ENCODE measurements at regions not wholly inside any gene's neighbourhood (a gene's known extent, or its start where the extent isn't known, plus 50 kb on each side); places are given as distances from the start of the nearest gene placed in this dataset.

DNA sequence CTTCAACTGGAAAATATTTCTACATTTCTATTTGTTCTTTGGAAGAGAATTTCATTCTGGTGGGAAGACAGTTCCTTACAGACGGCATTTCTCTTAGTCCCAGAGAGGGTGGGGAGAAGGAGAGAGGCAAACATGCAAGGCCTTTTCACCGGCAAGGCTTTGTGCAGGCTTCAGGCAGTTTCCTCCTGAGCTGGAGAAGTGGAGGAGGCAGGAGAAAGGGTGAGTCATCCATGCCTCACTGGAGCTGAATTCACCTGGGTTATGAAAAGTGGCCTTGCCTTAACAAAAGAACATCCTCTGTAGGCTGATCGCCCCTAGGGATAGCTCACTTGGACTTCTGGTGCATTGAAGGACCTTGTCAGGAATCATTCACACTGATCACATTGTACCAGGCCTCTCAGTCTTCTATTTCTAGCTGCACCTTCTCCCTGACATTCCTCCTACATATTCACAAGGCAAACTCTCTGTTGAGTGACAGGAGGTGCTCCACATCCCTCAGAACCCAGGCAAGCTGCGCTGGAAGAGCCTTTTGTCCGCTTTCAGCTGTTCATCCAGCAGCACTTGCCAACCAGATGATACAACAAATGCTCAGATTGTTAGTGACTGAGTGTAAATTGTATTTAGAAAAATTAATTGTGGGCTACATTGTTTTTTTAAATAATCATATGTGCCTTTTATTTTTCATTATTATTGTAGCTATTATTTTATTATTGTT is 796.1 kb downstream of the DCDC2C start:
- no peak for DNase-seq (ENCODE audit: low spot score)

DNA sequence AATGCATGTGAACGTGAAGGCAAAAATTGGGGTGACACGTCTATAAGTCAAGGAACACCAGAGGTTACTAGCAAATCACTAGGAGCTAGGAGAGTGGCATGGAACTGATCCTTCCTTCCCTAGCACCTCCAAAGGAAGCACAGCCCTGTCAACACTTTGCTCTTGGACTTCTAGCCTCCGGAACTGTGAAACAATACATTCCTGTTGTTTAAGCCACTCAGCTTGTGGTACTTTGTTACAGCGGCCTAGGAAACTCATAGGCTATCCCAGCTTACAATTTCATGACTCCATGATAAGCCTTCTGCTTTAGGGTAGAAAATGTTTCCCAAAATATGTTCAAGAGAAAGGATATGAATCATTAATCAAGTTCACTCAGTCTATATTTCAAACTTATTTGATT is 798.1 kb downstream of the DCDC2C start:
- DNase-seq (ENCODE audit: low spot score): no peak

DNA sequence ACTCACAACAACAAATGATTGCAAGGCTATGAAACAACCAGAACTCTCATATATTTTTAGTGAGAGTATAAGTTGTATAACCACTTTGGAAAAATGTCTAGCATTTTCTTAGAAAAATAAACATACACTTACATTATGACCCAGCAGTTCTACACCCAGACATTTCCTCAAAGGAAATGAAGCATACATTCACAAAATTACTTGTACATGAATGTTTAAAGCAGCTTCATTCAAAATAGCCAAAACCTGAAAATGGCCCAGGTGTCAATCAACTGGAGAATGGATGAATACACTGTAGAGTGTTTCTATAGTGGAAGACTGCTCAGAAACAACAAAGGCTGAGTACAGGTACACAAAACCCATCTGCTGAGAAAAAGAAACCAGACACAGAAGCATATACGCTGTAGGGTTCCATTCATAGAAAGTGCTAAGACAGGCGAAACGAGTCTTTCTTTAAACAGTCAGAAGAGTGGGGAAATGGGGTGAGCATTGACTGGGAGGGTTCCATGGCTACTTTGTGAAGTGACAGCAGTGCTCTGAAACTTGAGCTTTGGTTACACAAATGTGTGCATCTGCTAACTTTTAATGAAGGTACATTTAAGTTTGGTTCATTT is 799.0 kb downstream of the DCDC2C start:
- no peak for DNase-seq (ENCODE audit: low spot score)

DNA sequence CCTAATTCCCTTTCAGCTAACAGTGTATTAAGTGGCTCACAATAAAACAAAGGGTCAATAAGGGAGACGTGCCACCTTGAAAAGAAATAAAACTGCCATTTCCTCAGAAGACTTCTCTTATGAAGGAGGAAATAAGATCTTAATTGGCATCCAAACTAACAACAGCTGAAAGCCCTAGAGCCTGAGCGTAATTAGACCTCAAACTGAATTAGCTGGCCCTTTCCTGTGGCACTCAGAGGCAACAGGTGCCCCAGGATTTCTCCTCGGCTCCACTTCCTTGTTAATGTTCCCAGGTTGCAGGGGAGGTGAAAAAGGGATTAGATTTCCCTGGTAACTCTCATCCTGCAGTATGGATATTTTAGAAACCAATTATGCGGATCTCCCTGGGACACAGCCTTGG is 804.3 kb downstream of the DCDC2C start:
- DNase-seq (ENCODE audit: low spot score): no peak

DNA sequence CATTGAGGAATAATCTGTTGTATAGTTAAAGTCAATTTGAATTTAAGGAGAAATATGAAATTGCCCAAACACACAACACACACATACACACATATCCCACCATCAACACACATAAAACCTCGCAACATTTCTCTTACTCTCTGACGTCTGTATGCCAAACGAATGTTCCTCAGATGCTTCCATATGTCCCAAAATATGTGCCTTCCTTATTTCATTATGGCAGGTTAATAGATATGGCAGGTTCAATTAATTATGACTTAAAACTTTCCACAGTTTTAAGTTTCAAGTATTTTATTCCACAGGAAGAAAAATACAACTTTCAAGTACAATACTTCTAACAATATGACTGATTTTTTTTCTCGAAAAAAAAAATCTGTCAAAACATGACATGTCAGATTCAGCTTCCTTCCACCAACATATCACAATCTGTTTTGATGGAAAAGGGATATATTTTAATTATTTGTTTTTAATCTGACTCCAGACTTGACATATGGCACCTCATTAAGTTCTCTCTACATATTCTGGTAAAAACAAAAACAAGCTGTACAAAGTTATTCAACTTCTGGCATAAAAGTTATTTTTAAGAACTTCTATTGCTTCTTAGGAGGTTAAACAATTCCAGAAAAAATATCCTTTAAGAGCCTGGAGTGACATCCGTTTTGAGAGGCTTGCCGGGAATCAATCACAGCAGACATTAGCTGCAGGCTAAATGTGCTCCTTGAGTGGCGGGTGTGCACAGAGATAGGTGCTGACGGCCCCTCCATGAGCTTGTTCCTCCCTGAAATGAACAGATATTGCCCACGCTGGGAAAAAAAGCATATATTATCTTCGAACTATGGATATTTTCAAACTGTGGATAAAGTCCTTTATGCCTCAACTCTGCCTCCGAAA is 812.7 kb downstream of the DCDC2C start:
- no peak for DNase-seq (ENCODE audit: low spot score)

DNA sequence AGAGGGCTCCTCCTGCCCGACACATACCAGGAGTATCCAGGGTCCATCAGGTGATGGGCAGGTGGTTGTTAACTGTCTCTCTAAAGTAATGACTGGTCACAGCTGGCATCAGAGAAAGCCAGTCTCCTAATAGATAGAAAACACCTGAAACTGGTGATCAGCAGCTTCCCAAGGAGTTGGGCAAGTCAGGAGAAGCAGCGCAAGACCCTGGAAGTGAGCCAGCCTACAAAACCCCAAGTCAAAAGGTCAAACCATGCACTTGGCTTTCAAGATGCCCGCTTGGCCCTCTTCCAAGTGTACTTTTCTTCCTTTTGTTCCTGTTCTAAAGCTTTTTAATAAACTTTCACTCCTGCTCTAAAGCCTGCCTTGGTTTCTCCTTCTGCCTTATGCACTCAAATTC is 815.2 kb downstream of the DCDC2C start:
- no peak for DNase-seq (ENCODE audit: low spot score)

DNA sequence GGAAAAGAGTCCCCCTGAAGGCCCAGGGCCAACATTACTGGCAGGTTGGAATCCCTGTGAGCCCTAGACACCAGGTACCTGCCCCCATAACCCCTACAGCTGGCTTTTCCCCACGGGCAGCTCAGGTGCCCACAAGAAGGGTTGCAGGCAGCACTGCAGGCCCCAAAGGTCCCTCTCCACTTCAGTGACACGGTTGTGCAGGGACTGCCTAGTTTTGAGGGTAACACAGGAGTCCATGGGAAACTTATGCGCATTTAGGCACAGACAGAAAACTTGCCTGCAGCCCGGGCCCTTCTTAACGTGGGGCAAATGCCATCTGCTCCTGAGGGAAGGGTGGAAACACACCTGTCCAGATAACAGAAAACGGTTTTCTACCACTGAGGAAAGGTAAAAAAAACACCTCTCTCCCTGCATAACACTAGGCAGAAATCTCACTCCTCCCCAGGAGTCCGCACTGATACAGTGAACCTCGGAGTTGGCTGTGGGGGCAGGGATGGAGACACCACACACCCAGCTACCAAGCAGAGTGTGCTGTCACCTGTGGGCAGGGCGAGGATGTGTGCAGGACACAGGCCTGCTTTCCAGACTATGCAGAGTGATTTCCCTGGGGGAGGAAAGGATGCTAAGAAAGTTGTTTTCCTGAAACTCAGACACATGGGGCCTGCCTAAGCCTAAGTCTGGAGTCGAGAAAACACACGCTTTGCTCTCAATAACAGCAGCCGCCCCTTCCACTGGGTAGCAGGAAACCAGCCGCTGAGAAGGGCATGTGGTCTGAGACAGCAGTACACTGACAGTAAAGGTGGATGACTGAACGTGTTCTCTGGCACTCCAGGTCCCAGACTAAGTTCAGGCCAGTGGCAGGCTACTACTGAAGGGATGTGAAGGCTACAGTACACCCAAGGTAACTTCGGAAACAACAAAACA is 819.4 kb downstream of the DCDC2C start:
- DNase-seq (ENCODE audit: low spot score): no peak

DNA sequence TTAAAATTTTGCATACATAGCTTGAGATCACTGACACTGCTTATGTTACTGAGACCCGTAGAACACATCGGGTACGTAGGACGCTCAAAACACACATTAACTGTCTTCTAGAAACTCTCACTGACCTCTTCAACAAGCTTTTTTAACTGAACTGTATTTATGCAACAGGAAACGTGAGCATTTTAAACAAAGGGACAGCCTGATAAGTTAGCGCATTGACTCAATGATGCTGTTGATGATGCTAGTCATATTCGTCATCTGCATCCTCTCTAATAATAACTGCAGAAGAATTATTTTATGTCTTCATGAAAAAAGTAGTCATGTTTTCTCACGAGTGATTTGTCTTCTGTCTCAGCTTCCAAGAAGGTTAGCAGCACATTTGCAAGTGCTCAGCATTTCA is 824.0 kb downstream of the DCDC2C start:
- no peak for DNase-seq (ENCODE audit: low spot score)

DNA sequence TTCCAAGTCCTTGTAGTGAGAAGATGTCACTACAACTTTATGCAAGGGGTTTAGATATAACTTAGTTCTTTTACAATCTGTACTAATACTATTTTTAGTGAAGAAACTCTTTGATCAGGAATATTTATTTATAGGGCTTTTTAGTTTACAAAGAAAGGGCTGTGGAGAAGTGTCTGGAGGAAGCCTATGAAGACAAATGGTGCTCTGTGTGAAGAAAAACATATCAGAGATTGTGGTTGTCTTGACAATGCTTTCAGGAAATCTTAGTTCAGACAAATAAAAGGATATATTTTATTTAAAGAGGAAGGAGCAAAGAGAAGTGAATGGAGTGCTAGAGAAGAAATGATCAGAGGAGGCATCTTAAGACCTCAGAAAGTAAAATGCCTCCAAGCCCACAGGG is 824.9 kb downstream of the DCDC2C start:
- DNase-seq (ENCODE audit: low spot score): no peak

DNA sequence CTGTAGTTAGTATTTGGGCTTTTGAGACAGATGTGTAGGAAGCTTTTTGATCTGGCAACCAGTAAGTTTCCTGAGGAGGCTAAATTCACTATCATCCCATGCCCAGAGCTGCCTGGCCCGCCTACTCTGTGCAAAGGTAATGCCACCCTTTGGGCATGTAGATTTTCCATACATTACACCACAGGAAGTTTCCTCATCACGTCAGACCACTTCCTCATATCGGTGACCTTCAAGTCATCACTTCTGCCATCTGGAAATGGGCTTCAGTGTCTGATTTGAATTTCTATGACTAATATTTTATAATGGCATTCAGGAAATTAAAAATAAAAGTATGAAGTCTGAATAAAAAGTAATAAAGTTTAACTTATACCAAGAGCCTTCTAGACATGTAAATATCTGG is 825.4 kb downstream of the DCDC2C start:
- no peak for DNase-seq (ENCODE audit: low spot score)

DNA sequence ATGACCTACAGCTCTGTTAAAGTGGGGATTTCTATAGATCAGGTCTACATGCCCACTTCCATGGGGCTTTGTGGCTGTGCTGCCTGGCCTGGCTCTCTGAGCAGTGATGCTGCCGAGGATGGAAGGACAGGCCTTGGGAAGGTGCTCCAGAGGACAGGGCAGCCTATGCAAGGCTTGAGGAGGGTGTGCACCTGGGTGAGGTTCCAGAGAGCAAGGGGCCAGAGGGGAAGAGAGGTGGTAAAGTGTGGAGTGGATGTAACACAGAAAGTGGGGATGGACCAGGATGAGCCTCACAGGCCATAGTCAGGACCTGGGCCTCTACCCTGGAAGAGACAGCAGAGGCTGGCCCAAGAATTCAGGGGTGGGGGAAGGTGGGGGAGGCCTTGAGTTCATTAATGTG is 826.4 kb downstream of the DCDC2C start:
- DNase-seq (ENCODE audit: low spot score): no peak

DNA sequence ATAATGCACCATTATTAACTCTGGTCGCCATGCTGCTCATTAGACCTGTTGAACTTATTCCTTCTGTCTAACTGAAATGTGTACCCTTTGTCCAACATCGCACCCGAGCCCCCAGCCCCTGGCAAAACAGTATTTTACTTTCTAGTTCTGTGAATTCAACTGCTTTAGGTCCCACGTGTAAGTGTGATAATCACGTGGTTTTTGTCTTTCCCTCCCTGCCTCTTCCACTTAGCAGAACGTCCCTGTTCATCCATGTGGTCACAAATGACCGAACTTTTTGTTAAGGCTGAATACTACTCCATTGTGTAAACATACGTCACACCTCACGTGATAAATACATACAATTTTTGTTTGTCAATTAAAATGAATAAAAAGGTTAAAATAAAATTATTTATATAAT is 826.9 kb downstream of the DCDC2C start:
- no peak for DNase-seq (ENCODE audit: low spot score)

DNA sequence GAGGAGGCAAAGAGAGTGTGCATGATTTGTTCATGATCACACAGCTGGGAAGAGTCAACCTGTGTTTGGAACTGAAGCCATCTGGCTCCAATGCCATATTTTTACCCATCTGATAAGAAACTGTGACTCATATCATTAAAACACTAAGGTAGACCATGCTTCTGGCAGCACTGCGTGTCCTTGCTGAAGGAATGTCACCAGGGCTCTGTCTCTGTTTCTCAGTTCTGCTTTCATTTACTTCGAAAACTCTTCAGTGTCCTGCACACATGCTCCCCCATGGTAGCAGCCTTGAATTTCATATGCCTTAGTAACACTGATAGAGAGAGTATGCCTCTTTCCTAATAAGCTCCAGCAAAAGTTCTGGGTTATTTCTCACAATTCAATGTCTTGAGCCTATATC is 830.4 kb downstream of the DCDC2C start:
- no peak for DNase-seq (ENCODE audit: low spot score)

DNA sequence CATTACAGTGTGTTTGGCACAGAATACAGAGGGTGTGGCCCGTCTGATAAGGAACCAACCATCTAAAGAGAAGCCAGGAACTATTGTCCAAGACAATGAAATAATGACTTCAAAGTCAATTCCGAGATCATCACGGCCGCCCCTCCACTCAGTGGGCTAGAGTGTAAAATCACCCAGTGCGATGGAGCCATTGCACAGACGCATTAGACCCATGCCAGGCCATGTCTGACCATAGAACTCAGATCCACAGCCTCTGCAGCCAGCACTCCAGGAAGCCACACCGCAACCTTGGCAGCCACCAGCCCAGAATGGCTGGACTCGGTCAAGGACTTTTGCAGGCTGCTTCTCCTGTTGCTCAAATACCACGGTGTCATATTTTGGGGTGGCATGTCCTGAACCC is 835.7 kb downstream of the DCDC2C start:
- no peak for DNase-seq (ENCODE audit: low spot score)

DNA sequence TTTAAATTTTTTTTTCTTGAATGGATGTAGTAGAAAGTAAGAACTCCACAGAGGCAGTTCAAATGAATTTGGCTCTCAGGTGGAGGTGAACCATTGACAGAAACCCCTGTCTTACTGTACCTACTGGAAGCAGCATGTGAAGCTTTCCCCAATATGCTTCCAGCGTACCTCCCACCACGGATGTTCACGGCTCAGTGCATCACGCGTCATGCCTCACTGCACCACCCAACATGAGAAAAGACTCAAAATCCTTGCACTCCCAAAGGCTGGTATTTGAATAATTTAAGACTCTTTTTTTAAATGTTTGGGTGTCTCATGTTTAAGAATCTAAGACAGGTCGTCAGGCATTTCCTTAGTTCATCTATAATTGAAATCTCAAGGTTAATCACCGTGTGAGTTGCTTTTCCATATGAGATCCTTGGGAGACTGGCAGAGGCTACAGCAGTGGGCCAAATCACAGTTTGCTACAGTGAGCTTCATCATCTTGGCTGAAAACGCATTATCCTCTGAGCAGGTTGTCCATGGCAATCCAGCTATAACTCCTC is 846.4 kb downstream of the DCDC2C start:
- no peak for DNase-seq (ENCODE audit: low spot score)

DNA sequence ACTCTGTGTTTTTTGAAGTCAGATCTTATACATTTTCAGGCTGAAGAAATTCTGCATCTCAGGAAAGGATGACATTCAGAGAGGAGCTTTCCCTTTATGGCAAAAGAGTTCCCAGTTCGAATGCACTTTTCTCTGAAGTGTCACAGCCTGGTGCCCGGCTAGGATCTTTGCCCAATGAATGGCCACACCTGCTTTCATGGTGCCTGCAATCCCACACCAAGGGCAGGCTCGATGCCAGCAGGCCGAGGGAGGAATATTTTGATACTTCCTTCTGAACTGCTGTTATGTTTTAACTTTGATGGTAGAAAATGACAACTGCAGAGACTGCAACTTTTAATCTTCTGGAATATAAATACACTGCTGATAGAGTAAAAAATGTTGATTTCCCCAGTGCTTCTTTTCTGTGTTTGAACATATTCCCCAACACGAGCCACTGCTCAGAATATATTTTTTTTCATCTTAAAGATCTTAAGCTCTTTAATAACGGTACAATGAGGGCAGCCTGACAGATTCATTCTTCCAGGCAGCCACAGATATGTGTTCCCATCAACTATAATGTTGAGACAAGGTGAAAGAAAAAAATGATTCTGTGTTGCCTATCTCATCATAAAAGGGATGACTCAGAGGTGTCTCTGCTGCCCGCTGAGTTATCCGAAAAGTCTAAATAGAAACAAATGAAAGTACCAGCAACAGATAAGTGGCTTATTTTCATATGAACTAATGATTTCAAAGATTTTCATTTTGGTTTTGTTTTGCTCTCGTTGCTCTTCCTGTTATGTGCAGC is 848.5 kb downstream of the DCDC2C start:
- no peak for DNase-seq (ENCODE audit: low spot score)

DNA sequence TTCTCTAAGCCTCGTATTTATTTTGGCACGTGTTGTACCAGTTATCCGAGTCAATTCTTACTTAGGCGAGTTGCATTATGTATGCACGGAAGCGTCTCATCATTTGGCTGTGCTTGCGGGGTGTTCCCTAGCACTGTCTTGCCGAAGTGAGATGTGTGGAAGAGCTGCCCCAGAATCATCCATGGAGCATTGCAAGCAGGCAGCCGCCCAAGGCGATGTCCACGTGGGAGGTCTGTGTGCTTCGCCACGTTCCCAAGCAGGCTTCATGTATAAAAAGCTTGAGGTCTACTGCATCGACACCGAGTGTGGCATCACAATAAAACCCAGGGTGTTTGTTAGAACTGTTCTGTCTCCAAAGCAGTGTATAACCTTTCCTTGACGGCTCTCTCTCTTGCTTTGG is 849.9 kb downstream of the DCDC2C start:
- no peak for DNase-seq (ENCODE audit: low spot score)

DNA sequence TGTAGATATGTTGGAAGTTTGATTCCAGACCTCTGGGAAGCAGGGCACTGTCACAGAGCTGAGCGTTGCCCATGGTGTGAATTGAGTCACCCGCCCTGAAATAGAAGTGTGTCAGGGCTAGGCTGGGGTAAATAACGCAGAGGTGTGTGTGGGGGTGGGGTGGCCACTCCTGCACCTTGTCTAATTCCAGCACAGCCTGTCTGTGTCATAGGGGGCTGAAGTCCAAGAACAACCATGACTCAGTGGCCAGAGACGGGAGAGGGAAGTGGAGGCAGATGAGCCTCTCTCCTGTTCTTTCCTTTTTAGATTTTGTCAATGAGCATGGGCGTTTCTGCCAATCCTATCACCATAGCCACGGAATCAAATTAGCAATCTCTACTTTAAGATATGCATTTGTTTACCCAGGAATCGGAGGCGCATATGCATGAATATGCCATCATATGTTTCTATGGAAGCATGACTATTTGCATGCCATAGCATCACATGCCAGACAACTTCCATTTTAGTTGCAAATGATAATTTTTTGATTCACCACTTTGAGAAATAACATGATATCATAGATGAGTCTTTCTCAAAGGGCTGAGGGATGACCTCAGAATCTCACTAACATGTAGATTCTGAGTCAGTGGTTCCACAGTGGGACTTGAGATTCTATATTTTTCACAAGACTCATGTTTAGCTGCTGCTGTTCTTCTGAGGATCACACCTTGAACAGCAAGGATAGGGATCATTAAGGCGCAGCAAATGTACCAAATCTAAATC is 852.9 kb downstream of the DCDC2C start:
- peak; percentile 4 for DNase-seq (ENCODE audit: low spot score)

DNA sequence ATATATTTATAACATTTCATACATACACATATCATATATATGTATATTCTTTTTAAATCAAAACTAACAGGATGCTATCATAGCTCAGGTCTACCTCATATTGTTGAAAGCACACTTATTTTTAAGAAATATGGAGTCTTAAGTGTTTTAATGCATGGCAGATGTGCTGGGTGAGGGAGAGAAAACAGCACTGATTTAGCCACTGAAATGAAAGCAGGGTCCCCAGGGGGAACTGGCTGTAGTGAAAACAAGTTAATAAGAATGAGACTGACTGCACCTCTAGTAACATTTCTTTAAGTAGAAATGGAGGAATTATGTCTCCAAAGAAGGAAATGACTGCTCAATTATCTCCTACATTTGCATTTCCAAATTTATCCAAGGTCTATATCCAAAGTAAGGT is 857.8 kb downstream of the DCDC2C start:
- DNase-seq (ENCODE audit: low spot score): no peak

DNA sequence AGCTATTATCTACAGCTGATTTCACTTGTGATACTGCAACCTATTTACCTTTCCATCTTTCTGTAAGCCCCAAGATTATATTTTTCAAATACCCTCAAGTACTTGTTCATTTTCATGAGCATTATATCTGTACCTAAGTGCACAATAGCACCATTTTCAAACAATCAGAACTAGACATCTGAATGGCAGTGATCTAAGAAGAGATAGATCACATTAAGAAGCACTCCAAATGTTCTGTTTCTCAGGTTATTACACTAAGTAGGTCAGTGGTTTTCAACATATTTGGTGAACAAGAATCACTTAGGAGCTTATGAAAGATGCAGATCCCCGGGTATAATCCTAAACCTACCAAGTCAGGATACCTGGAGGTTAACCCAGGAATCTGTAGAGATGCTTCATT is 872.7 kb downstream of the DCDC2C start:
- no peak for DNase-seq (ENCODE audit: low spot score)
